Stimulated activated CD4-positive, alpha-beta T cell treated with anti-CD3 and anti-CD28 coated beads, Interleukin-2, amount 100 ng/mL, for 24 hours (primary cell): ENCODE measurements at regions not wholly inside any gene's neighbourhood (a gene's known extent, or its start where the extent isn't known, plus 50 kb on each side); places are given as distances from the start of the nearest gene placed in this dataset.

ENCODE experiments used
- DNase-seq, 2 donors: peaks; one replicate each; pipeline ENCODE4 v3.0.0-alpha.2; 2020

DNA sequence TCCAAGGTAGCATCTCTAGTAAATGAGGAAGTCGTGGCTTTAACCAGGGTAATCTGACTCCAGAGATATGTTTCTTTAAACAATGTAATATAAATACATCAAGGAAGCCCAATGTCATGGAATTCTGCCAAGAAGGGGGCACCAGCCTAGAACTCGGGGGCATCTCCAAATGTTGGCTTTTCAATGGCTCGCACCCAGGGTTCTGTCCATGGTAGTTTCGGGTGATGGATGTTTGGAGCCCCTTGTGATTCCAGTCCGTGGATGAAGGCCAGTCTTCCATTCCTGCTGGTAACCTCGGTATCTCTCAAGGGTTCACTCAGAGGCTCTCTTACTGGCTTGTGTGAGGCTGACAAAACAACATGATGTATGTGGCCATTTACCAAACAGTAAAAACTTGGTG is 91.7 kb upstream of the SPHKAP start:
- DNase-seq, result no peak

DNA sequence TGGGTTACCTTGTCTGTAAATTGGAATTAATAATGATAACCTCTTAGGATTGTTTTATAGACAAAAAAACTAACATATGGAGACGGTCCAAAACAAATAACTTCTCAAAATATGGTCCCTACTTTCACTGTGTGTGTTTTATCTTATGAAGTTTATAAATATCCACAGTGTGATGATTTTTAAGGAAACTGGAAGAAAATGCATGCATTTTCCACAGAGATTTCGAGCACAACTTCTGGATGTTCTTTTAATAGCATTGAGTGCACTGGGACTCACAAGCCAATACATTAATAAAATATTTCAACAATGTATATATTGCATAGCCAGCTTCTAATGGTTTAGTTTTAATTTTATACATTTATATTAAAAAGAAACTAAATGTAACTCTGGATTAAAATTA is 87.9 kb upstream of the SPHKAP start:
- DNase-seq, result no peak

DNA sequence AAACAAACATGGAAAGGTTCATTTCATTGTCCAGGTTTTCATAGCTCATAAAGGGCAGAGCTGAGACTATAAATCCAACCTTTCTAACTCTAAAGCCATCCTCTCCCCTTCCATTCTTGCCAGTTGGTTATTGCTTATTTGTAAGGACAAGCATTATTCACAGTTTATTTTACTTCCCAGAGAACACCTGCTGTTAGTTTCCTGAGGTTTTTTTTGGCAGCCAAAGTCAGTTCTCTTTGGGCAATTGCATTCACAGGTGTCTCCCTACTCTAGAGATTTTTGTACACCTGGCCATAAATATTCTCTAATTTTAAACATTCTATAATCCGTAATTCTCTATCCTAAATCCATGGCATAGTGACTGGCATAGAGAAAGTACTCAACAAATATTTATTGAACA is 87.3 kb upstream of the SPHKAP start:
- DNase-seq, result no peak

DNA sequence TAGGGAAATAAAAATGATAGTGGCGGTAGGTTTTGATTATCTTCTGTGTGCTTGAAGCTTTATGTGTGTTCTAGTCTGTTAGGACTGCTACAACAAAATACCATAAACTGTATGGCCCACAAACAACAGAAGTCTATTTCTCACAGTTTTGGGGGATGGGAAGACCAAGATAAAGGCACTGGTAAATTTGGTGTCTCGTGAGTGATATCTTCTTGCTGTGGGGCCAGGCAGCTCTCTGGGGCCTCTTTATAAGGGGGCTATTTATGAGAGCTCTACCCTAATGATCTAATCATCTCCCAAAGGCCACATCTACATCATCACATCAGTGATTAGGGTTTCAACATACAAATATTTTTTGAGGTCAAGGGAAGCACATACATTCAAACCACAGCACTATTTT is 86.8 kb upstream of the SPHKAP start:
- no peak for DNase-seq

DNA sequence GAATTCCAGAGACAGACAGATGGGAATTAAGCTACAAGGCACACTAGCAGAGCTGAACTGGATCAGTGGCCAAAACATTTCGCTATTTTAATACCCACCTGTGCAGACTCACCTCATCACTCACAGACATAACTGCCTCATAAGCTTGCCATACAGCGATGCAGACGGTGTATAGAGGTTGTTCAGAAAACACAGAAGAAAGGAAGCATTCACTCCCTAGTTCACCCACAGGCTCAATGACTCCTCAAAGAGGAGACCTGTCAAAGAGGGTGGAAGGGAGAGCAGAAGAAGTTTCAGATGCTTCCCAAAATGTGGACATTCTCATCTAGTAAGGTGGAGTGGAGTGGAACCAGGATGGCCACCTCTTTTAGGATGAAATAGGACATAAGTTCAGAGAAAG is 81.7 kb upstream of the SPHKAP start:
- no peak for DNase-seq

DNA sequence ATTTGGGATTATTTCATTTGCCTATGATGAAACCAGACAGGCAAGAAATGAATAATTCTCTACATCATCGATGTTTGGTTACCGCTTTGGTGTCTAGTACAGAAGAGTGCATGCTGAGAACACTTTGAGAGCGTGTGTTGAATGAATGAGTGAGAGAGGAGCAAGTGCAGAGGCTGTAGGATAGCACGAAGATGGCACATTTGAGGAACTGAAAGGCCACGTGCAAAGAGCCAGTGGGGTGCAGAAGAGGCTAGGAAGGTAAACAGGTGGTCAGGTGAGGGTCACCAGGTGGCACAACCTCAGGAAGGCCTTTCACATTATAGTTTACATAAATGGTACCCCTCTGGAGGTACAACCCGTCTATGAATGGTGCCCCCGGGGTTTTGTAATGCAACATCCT is 80.1 kb upstream of the SPHKAP start:
- DNase-seq, result no peak

DNA sequence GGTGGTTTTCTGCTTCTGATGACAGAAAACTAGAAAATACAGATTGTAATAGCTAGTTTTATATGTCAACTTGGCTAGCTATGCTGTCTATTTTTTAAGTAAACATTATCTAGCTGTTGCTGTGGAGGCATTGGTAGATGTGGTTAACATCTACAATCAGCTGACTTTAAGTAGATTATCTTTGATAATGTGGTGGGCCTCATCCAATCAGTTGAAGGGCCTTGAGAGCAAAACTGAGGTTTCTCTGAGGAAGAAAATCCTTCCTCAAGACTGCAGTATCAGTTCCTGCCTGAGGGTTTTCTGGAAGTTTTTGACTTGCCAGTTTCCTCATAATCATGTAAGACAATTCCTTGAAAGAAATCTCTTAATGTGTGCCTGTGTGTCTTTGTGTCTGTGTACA is 75.9 kb upstream of the SPHKAP start:
- DNase-seq, result no peak

DNA sequence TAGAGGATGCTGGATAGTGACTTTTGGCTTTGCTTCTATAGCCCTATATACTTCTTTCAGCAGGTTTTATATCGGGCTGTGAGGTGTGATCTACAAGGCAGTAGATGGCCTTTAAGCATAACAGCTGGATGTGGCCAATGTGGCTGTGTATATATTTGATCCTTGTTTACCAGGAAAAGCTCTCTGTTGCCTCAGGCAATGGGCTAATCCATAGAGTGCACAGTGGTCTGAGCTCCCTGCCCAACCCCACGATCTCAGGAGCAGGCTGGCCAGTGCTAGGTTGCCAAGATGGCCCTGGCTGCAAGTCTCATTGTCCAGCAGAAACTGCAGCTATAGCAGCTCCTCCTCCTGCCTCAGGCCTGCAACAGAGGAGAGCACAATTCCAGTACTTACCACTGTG is 72.3 kb upstream of the SPHKAP start:
- DNase-seq, result no peak

DNA sequence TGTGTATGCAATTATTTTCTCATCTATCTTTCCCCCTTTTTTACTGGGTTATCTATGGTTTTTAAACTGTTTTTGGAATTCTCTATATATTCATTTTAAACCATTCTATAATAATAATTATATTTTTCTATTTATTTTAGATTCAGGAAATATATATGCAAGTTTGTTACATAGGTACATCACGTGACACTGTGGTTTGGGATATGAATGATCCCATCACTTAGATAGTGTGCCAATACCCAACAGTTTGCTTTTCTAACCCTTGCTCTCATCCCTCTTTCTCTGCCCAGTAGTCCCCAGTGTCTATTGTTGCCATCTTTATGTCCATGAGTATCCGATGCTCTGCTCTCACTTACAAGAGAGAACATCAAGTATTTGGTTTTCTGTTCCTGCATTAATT is 65.8 kb upstream of the SPHKAP start:
- DNase-seq, result no peak

DNA sequence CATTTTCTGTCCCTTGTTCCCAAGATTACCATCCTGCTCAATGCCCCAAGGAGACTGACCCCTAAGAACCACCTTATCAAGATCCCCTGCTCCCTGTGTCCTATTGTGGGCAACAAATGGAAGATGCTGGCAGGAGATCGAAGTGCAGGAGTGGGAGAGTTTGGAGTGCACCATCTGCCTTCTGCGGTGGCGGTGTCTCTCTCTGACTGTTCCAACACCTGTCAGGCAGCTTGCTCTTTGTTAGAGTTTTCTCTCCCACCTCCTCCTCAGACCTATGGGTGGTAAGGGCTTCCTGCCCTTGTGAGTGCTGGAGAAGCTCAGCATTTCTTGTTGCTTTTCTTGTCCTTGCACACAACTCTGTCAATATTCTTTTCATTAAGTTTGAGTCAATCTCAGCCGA is 64.1 kb upstream of the SPHKAP start:
- DNase-seq, result no peak

DNA sequence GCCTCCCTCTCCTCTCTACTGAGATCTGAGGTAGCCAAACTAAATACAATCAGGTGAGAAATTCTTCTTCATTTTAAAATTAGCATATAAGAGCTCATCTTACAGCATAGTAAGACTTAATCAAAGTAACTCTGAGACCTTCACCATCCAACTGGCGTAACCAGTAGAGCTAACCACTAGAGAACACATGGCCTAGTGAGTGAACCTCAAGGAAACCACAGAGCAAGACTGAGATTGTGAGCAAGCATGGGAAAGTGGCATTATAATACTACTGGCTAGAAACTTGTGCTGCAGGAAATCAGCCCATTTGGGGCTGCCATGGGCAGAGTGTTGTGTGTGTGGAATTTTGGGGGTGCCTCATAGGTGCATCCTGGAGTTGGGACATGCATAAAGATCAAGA is 61.1 kb upstream of the SPHKAP start:
- no peak for DNase-seq

DNA sequence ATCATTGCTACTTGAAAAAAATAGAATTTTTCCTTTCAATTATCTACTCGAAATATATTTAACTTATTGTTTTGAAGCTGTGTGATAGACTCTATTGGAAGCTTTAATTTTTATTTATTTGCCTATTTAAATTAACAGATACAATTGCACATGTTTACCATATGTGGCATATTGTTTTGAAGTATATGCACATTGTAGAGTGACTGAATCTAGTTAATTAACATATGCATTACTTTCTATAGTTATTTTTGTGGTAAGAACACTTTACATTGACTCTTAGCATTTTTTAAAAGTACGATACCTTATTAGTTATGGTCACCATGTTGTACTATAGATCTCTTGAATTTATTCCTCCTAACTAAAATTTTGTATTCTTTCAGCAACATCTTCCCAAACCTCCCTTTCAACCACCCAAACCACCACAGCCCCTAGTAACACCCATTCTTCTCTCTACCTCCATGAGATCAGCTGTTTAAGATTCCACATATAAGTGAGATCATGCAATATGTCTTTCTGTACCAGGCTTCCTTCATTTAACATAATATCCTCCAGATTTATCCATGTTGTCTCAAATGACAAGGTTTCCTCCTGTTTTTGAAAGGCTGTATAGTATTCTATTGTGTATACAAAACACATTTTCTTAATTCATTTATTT is 58.5 kb upstream of the SPHKAP start:
- DNase-seq, result no peak

DNA sequence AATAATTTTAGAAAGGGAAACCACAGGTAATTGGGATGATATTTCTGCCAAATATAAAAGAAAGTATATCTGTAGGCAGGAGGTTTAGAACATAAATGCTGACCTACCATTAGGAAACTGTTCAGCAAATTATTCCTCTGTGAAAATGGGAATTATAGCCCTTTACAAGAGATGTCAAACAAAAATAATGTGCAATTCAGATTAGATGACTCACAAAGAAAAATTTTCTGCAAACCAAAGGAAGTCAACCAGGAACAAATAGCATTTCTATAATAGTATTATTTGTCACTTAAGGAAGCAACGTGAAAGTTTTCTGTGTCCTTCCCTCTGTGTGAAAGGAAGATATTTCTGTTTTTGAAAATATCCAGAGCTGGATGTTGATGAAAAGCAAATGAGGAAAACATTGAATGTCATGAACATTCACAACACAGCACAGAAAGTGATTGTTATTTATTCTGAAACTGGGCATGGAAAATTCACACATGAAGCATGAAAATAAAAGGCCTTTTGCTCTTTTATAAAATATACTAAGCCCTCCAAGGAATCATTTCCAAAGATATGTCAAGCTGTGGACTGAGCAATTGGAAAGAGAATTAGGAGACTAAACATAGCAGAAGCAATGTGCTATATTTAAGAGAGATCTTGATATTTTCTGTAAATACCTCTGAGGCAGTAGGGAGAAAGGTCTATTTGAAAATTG is 57.9 kb upstream of the SPHKAP start:
- DNase-seq, result no peak
